GM23338 (cell line): ENCODE measurements at regions not wholly inside any gene's neighbourhood (a gene's known extent, or its start where the extent isn't known, plus 50 kb on each side); places are given as distances from the start of the nearest gene placed in this dataset.

Experiments used
- ATAC-seq: fragments of 200-7000 bp; cut with Tn5 transposase; 3 replicates; pipeline ENCODE4 v1.9.1; 2020
- DNase-seq: peaks from one replicate; pipeline ENCODE4 v3.0.0-alpha.2; 2015; ENCODE audit warnings: low spot score
- H2AFZ ChIP-seq: fragments of 200-600 bp; sonication (generic); 2 replicates; pipeline ENCODE4 v1.8.0; 2016; ENCODE audit warnings: antibody characterized with exemption, mild to moderate bottlenecking, moderate library complexity
- H3F3A ChIP-seq: fragments of 200-600 bp; sonication (generic); replicated peaks from 2 replicates; pipeline ENCODE4 v1.8.0; 2017; ENCODE audit warnings: antibody characterized with exemption, mixed run types, low read depth
- H3K27ac ChIP-seq: fragments of 200-600 bp; sonication (generic); 2 replicates; pipeline ENCODE4 v1.6.1; 2016; ENCODE audit warnings: low read depth
- H3K27me3 ChIP-seq: fragments of 200-600 bp; sonication (generic); 2 replicates; pipeline ENCODE4 v1.8.0; 2016; ENCODE audit warnings: mild to moderate bottlenecking, mixed run types, moderate library complexity; ENCODE audit not compliant: insufficient read depth
- H3K36me3 ChIP-seq: fragments of 200-600 bp; sonication (generic); 2 replicates; pipeline ENCODE4 v1.8.0; 2016; ENCODE audit warnings: mild to moderate bottlenecking; ENCODE audit not compliant: insufficient read depth
- H3K4me1 ChIP-seq: fragments of 200-600 bp; sonication (generic); 2 replicates; pipeline ENCODE4 v1.8.0; 2016; ENCODE audit warnings: mild to moderate bottlenecking, moderate library complexity; ENCODE audit not compliant: insufficient read depth
- H3K4me2 ChIP-seq: fragments of 200-600 bp; sonication (generic); 2 replicates; pipeline ENCODE4 v1.7.1; 2017; ENCODE audit warnings: mixed run types
- H3K4me3 ChIP-seq: fragments of 200-600 bp; sonication (generic); 2 replicates; pipeline ENCODE4 v1.6.1; 2016; ENCODE audit warnings: mixed run types
- H3K79me2 ChIP-seq: fragments of 200-600 bp; sonication (generic); replicated peaks from 2 replicates; pipeline ENCODE4 v1.8.0; 2017; ENCODE audit warnings: mild to moderate bottlenecking; ENCODE audit not compliant: insufficient read depth
- H3K9me2 ChIP-seq: fragments of 200-600 bp; sonication (generic); 2 replicates; pipeline ENCODE4 v1.8.0; 2017; ENCODE audit not compliant: insufficient read depth
- H4K20me1 ChIP-seq: fragments of 200-600 bp; sonication (generic); replicated peaks from 2 replicates; pipeline ENCODE4 v1.8.0; 2017; ENCODE audit warnings: mild to moderate bottlenecking; ENCODE audit not compliant: insufficient read depth
- H3K27ac Mint-ChIP-seq: 2 replicates; pipeline ENCODE4 v1.8.0; 2020; ENCODE audit warnings: inconsistent platforms, mild to moderate bottlenecking, moderate library complexity, mixed read lengths
- H3K27me3 Mint-ChIP-seq: 3 replicates; pipeline ENCODE4 v1.8.0; 2022; ENCODE audit warnings: low read depth, mild to moderate bottlenecking, moderate library complexity, mixed read lengths, inconsistent platforms; ENCODE audit not compliant: insufficient read depth, poor library complexity
- H3K36me3 Mint-ChIP-seq: 3 replicates; pipeline ENCODE4 v1.8.0; 2021; ENCODE audit warnings: low read depth, mild to moderate bottlenecking, inconsistent platforms, moderate library complexity, mixed read lengths
- H3K4me1 Mint-ChIP-seq: 3 replicates; pipeline ENCODE4 v1.8.0; 2020; ENCODE audit warnings: mild to moderate bottlenecking, inconsistent platforms, mixed read lengths
- H3K4me3 Mint-ChIP-seq: 3 replicates; pipeline ENCODE4 v1.8.0; 2021; ENCODE audit warnings: moderate library complexity, mild to moderate bottlenecking, inconsistent platforms, mixed read lengths
- H3K9me3 Mint-ChIP-seq: 3 replicates; pipeline ENCODE4 v1.8.0; 2020; ENCODE audit warnings: moderate library complexity, mild to moderate bottlenecking, inconsistent platforms, mixed read lengths
- CREB1 ChIP-seq: fragments of 250-450 bp; sonication (Bioruptor Pico); IDR thresholded peaks from 2 replicates; pipeline ENCODE4 v1.5.0; 2020; ENCODE audit warnings: low read depth, mild to moderate bottlenecking, moderate library complexity
- ETS1 ChIP-seq: IDR thresholded peaks from 2 replicates; pipeline ENCODE4 v1.6.1; 2016; ENCODE audit warnings: antibody characterized with exemption
- EZH2 ChIP-seq: fragments of 200-600 bp; sonication (generic); IDR thresholded peaks from one replicate; pipeline ENCODE4 v1.8.0; 2017; ENCODE audit warnings: antibody characterized with exemption, mild to moderate bottlenecking, low read depth; ENCODE audit not compliant: unreplicated experiment
- EZH2phosphoT487 ChIP-seq: fragments of 200-600 bp; sonication (generic); IDR thresholded peaks from one replicate; pipeline ENCODE4 v1.8.1; 2018; ENCODE audit warnings: antibody characterized with exemption; ENCODE audit not compliant: unreplicated experiment
- JUNB ChIP-seq: IDR thresholded peaks from one replicate; pipeline ENCODE4 v1.6.1; 2016; ENCODE audit warnings: antibody characterized with exemption; ENCODE audit not compliant: unreplicated experiment
- NANOG ChIP-seq: IDR thresholded peaks from 2 replicates; pipeline ENCODE4 v1.6.1; 2016; ENCODE audit warnings: antibody characterized with exemption, borderline replicate concordance
- POLR2AphosphoS5 ChIP-seq: IDR thresholded peaks from 2 replicates; pipeline ENCODE4 v1.6.1; 2016; ENCODE audit warnings: antibody characterized with exemption, low read depth
- STAT1 ChIP-seq: IDR thresholded peaks from one replicate; pipeline ENCODE4 v1.6.1; 2016; ENCODE audit warnings: antibody characterized with exemption; ENCODE audit not compliant: unreplicated experiment
- ZNF114 ChIP-seq: fragments of 250-450 bp; sonication (Bioruptor Pico); IDR thresholded peaks from 2 replicates; pipeline ENCODE4 v1.5.0; 2020; ENCODE audit warnings: mild to moderate bottlenecking, moderate library complexity
- ZNF331 ChIP-seq: fragments of 250-450 bp; sonication (Bioruptor Pico); IDR thresholded peaks from 2 replicates; pipeline ENCODE4 v1.5.0; 2020; ENCODE audit warnings: low read depth, mild to moderate bottlenecking, moderate library complexity
- TF ChIP-seq, protein P1 (sequence below): fragments of 250-450 bp; sonication (Bioruptor Pico); IDR thresholded peaks from 2 replicates; pipeline ENCODE4 v1.5.0; 2020; ENCODE audit warnings: mild to moderate bottlenecking, moderate library complexity
- TF ChIP-seq, protein P2 (sequence below): IDR thresholded peaks from one replicate; pipeline ENCODE4 v1.6.1; 2018; ENCODE audit warnings: antibody characterized with exemption; ENCODE audit not compliant: unreplicated experiment
- TF ChIP-seq, protein P3 (sequence below), 2 experiments: fragments of 200-600 bp in 1 of 2; sonication (generic) in 1 of 2; conservative IDR thresholded peaks; 2 replicates each; pipeline versions ENCODE4 v1.5.1 to v1.6.1; 2016 to 2017; ENCODE audit warnings: antibody characterized with exemption in 2 of 2, low read depth in 2 of 2, mild to moderate bottlenecking in 2 of 2, moderate library complexity in 1 of 2

GRCh38 chrX:124573468-124573867 lies 227.1 kb downstream of the SH2D1A start:
- DNase-seq = no peak
- ATAC-seq = no peak
- H3K9me2 ChIP-seq = no peaks in the 10 kb centered on the region
- no peaks in the 10 kb centered on the region for H3K36me3 ChIP-seq
- TF ChIP-seq CREB1 (CRISPR knock-in tag) (no peak), POLR2AphosphoS5 (no peak), ZNF331 (no peak), EZH2phosphoT487 (no peak), JUNB (no peak), ZNF114 (CRISPR knock-in tag) (no peak), EZH2 (no peak), STAT1 (no peak), NANOG (no peak), ETS1 (no peak)
- TF ChIP-seq, protein P1, sequence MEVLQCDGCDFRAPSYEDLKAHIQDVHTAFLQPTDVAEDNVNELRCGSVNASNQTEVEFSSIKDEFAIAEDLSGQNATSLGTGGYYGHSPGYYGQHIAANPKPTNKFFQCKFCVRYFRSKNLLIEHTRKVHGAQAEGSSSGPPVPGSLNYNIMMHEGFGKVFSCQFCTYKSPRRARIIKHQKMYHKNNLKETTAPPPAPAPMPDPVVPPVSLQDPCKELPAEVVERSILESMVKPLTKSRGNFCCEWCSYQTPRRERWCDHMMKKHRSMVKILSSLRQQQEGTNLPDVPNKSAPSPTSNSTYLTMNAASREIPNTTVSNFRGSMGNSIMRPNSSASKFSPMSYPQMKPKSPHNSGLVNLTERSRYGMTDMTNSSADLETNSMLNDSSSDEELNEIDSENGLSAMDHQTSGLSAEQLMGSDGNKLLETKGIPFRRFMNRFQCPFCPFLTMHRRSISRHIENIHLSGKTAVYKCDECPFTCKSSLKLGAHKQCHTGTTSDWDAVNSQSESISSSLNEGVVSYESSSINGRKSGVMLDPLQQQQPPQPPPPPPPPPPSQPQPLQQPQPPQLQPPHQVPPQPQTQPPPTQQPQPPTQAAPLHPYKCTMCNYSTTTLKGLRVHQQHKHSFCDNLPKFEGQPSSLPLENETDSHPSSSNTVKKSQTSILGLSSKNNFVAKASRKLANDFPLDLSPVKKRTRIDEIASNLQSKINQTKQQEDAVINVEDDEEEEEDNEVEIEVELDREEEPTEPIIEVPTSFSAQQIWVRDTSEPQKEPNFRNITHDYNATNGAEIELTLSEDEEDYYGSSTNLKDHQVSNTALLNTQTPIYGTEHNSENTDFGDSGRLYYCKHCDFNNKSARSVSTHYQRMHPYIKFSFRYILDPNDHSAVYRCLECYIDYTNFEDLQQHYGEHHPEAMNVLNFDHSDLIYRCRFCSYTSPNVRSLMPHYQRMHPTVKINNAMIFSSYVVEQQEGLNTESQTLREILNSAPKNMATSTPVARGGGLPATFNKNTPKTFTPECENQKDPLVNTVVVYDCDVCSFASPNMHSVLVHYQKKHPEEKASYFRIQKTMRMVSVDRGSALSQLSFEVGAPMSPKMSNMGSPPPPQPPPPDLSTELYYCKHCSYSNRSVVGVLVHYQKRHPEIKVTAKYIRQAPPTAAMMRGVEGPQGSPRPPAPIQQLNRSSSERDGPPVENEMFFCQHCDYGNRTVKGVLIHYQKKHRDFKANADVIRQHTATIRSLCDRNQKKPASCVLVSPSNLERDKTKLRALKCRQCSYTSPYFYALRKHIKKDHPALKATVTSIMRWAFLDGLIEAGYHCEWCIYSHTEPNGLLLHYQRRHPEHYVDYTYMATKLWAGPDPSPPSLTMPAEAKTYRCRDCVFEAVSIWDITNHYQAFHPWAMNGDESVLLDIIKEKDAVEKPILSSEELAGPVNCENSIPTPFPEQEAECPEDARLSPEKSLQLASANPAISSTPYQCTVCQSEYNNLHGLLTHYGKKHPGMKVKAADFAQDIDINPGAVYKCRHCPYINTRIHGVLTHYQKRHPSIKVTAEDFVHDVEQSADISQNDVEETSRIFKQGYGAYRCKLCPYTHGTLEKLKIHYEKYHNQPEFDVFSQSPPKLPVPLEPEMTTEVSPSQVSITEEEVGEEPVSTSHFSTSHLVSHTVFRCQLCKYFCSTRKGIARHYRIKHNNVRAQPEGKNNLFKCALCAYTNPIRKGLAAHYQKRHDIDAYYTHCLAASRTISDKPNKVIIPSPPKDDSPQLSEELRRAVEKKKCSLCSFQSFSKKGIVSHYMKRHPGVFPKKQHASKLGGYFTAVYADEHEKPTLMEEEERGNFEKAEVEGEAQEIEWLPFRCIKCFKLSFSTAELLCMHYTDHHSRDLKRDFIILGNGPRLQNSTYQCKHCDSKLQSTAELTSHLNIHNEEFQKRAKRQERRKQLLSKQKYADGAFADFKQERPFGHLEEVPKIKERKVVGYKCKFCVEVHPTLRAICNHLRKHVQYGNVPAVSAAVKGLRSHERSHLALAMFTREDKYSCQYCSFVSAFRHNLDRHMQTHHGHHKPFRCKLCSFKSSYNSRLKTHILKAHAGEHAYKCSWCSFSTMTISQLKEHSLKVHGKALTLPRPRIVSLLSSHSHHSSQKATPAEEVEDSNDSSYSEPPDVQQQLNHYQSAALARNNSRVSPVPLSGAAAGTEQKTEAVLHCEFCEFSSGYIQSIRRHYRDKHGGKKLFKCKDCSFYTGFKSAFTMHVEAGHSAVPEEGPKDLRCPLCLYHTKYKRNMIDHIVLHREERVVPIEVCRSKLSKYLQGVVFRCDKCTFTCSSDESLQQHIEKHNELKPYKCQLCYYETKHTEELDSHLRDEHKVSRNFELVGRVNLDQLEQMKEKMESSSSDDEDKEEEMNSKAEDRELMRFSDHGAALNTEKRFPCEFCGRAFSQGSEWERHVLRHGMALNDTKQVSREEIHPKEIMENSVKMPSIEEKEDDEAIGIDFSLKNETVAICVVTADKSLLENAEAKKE (CRISPR knock-in tag) = no peak
- TF ChIP-seq, protein P2, sequence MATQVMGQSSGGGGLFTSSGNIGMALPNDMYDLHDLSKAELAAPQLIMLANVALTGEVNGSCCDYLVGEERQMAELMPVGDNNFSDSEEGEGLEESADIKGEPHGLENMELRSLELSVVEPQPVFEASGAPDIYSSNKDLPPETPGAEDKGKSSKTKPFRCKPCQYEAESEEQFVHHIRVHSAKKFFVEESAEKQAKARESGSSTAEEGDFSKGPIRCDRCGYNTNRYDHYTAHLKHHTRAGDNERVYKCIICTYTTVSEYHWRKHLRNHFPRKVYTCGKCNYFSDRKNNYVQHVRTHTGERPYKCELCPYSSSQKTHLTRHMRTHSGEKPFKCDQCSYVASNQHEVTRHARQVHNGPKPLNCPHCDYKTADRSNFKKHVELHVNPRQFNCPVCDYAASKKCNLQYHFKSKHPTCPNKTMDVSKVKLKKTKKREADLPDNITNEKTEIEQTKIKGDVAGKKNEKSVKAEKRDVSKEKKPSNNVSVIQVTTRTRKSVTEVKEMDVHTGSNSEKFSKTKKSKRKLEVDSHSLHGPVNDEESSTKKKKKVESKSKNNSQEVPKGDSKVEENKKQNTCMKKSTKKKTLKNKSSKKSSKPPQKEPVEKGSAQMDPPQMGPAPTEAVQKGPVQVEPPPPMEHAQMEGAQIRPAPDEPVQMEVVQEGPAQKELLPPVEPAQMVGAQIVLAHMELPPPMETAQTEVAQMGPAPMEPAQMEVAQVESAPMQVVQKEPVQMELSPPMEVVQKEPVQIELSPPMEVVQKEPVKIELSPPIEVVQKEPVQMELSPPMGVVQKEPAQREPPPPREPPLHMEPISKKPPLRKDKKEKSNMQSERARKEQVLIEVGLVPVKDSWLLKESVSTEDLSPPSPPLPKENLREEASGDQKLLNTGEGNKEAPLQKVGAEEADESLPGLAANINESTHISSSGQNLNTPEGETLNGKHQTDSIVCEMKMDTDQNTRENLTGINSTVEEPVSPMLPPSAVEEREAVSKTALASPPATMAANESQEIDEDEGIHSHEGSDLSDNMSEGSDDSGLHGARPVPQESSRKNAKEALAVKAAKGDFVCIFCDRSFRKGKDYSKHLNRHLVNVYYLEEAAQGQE = no peak
- TF ChIP-seq, protein P3, sequence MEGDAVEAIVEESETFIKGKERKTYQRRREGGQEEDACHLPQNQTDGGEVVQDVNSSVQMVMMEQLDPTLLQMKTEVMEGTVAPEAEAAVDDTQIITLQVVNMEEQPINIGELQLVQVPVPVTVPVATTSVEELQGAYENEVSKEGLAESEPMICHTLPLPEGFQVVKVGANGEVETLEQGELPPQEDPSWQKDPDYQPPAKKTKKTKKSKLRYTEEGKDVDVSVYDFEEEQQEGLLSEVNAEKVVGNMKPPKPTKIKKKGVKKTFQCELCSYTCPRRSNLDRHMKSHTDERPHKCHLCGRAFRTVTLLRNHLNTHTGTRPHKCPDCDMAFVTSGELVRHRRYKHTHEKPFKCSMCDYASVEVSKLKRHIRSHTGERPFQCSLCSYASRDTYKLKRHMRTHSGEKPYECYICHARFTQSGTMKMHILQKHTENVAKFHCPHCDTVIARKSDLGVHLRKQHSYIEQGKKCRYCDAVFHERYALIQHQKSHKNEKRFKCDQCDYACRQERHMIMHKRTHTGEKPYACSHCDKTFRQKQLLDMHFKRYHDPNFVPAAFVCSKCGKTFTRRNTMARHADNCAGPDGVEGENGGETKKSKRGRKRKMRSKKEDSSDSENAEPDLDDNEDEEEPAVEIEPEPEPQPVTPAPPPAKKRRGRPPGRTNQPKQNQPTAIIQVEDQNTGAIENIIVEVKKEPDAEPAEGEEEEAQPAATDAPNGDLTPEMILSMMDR (conservative IDR thresholded peaks at IDR 0.05; ENCODE audit: low read depth in 2 of 2) = no peak
- H3K27ac ChIP-seq = no peak overlapping the region
- no peak overlapping the region for H3K27ac Mint-ChIP-seq
- no peaks in the 10 kb centered on the region for H3K36me3 Mint-ChIP-seq
- no peak overlapping the region for H3K4me3 Mint-ChIP-seq
- no peaks in the 10 kb centered on the region for H3K4me1 Mint-ChIP-seq
- H3K4me1 ChIP-seq = no peaks in the 10 kb centered on the region
- H3K4me2 ChIP-seq = no peak overlapping the region
- no peaks in the 10 kb centered on the region for H3K27me3 ChIP-seq
- no peak overlapping the region for H2AFZ ChIP-seq
- no peaks in the 10 kb centered on the region for H4K20me1 ChIP-seq
- H3K4me3 ChIP-seq = no peak overlapping the region
- no peaks in the 10 kb centered on the region for H3K9me3 Mint-ChIP-seq
- no peaks in the 10 kb centered on the region for H3F3A ChIP-seq
- no peaks in the 10 kb centered on the region for H3K27me3 Mint-ChIP-seq
- no peaks in the 10 kb centered on the region for H3K79me2 ChIP-seq
